CD14-positive monocyte (primary cell): ENCODE measurements at regions not wholly inside any gene's neighbourhood (a gene's known extent, or its start where the extent isn't known, plus 50 kb on each side); places are given as distances from the start of the nearest gene placed in this dataset. TPM values are rescaled to one million over a fixed set of nuclear protein-coding genes. Genes with fewer than 3 reads are reported as not detected.

Source experiments
- DNase-seq, 3 donors: peaks; one replicate each; pipeline ENCODE4 v3.0.0-alpha.2; 2011 to 2022
- H2AFZ ChIP-seq: 2 replicates; pipeline ENCODE4 v1.6.0; 2012; ENCODE audit warnings: mild to moderate bottlenecking, low read depth, low read length, inconsistent platforms; ENCODE audit not compliant: insufficient read depth, poor library complexity, severe bottlenecking
- H3K27ac ChIP-seq, 2 donors: 1 replicate in 1 of 2; 2 replicates in 1 of 2; pipeline ENCODE4 v1.5.1; 2012 to 2013; ENCODE audit warnings: low read length in 2 of 2, control low read depth in 1 of 2, inconsistent platforms in 1 of 2, low read depth in 1 of 2, mild to moderate bottlenecking in 1 of 2
- H3K27me3 ChIP-seq, 2 donors: one replicate each; pipeline versions ENCODE4 v1.6.0 to v1.6.1; 2011 to 2013; ENCODE audit warnings: low read length in 2 of 2; ENCODE audit not compliant: control insufficient read depth in 2 of 2, insufficient read depth in 2 of 2
- H3K36me3 ChIP-seq, 2 donors: replicated peaks in 1 of 2; 1 replicate in 1 of 2; 2 replicates in 1 of 2; pipeline versions ENCODE4 v1.5.1 to v1.6.1; 2012 to 2013; ENCODE audit warnings: low read length in 2 of 2, control low read depth in 1 of 2, inconsistent platforms in 1 of 2, mild to moderate bottlenecking in 1 of 2; ENCODE audit not compliant: insufficient read depth in 2 of 2, control insufficient read depth in 1 of 2
- H3K4me1 ChIP-seq, 2 donors: 1 replicate in 1 of 2; 2 replicates in 1 of 2; pipeline versions ENCODE4 v1.5.1 to v1.6.1; 2012 to 2013; ENCODE audit warnings: low read length in 2 of 2, control low read depth in 1 of 2, inconsistent platforms in 1 of 2, mild to moderate bottlenecking in 1 of 2, moderate library complexity in 1 of 2; ENCODE audit not compliant: insufficient read depth in 2 of 2, control insufficient read depth in 1 of 2
- H3K4me2 ChIP-seq: replicated peaks from 2 replicates; pipeline ENCODE3; 2012; ENCODE audit warnings: low read length, moderate library complexity, mild to moderate bottlenecking; ENCODE audit not compliant: poor library complexity, severe bottlenecking; ENCODE audit errors: extremely low read depth
- H3K4me3 ChIP-seq, 3 experiments: fragments of 200-600 bp in 1 of 3; sonication (generic) in 1 of 3; replicated peaks in 1 of 3; 1 replicate in 2 of 3; 2 replicates in 1 of 3; pipeline ENCODE4 v1.5.1; 2011 to 2013; ENCODE audit warnings: low read length in 3 of 3, mild to moderate bottlenecking in 3 of 3, control low read depth in 2 of 3, low read depth in 2 of 3, inconsistent platforms in 1 of 3, moderate library complexity in 1 of 3
- H3K79me2 ChIP-seq: 2 replicates; pipeline ENCODE4 v1.6.0; 2012; ENCODE audit warnings: mild to moderate bottlenecking, control low read depth, inconsistent platforms, low read length, moderate library complexity; ENCODE audit not compliant: insufficient read depth
- H3K9ac ChIP-seq: 2 replicates; pipeline ENCODE4 v1.6.0; 2017; ENCODE audit warnings: low read length, mild to moderate bottlenecking; ENCODE audit not compliant: insufficient read depth, poor library complexity, severe bottlenecking
- H3K9me3 ChIP-seq, 2 donors: replicated peaks in 1 of 2; 1 replicate in 1 of 2; 2 replicates in 1 of 2; pipeline versions ENCODE4 v1.5.1 to v1.6.1; 2012 to 2013; ENCODE audit warnings: low read length in 2 of 2, control low read depth in 1 of 2; ENCODE audit not compliant: control insufficient read depth in 1 of 2, insufficient read depth in 1 of 2
- H4K20me1 ChIP-seq: 2 replicates; pipeline ENCODE4 v1.6.0; 2012; ENCODE audit warnings: mild to moderate bottlenecking, low read length, control low read depth, moderate library complexity; ENCODE audit not compliant: insufficient read depth
- H3K27ac Mint-ChIP-seq, 7 donors: one replicate each; pipeline ENCODE4 v1.8.0; 2020; ENCODE audit warnings: mild to moderate bottlenecking in 7 of 7, mixed read lengths in 7 of 7, moderate library complexity in 6 of 7, inconsistent platforms in 2 of 7
- H3K27me3 Mint-ChIP-seq, 3 donors: one replicate each; pipeline ENCODE4 v1.8.0; 2021 to 2022; ENCODE audit warnings: low read depth in 3 of 3, mild to moderate bottlenecking in 3 of 3, mixed read lengths in 3 of 3, moderate library complexity in 3 of 3, inconsistent platforms in 1 of 3
- H3K36me3 Mint-ChIP-seq, 2 donors: one replicate each; pipeline ENCODE4 v1.8.0; 2020; ENCODE audit warnings: mixed read lengths in 2 of 2, inconsistent platforms in 1 of 2, mild to moderate bottlenecking in 1 of 2
- H3K4me1 Mint-ChIP-seq: one replicate; pipeline ENCODE4 v1.8.0; 2020; ENCODE audit warnings: mild to moderate bottlenecking, mixed read lengths
- H3K4me3 Mint-ChIP-seq, 2 donors: one replicate each; pipeline ENCODE4 v1.8.0; 2020; ENCODE audit warnings: mild to moderate bottlenecking in 2 of 2, mixed read lengths in 2 of 2, moderate library complexity in 1 of 2
- H3K9me3 Mint-ChIP-seq, 7 donors: one replicate each; pipeline ENCODE4 v1.8.0; 2020 to 2022; ENCODE audit warnings: mixed read lengths in 7 of 7, mild to moderate bottlenecking in 6 of 7, moderate library complexity in 6 of 7, inconsistent platforms in 2 of 7
- WGBS: methylation state at CpG from one replicate; pipeline ENCODE4 v1.1.5; 2013; ENCODE audit warnings: missing lambda C conversion rate; ENCODE audit not compliant: insufficient coverage; 5-methylcytosine and 5-hydroxymethylcytosine counted together
- intact Hi-C, 2 donors: fragments of 100-400 bp; cut with micrococcal nuclease; formaldehyde crosslinking; loops; one replicate each; pipeline versions ENCODE4 v1.15.0 to v1.15.1; 2023
- small RNA-seq: library from RNA; depleted of rRNA; stranded (forward); fragments of <200 nt; gene quantifications from one replicate; pipeline ENCODE3, GENCODE V24; 2012; ENCODE audit warnings: low read depth; ENCODE audit not compliant: insufficient read length
- TF ChIP-seq, protein P1 (sequence below): fragments of 200-600 bp; IDR thresholded peaks from one replicate; pipeline ENCODE4 v1.8.0; 2022; ENCODE audit warnings: antibody characterized with exemption, mild to moderate bottlenecking

- H3K36me3 Mint-ChIP-seq, result no peaks in the 10 kb centered on the region
- 100% methylated on average over 1 of the region's 1 CpG for WGBS
- Histone ChIP-seq H3K36me3 (no peaks in the 10 kb centered on the region), H3K9me3 (peaks cover 0 to 4% of the 10 kb centered on the region in 2 donors), H4K20me1 (no peaks in the 10 kb centered on the region), H3K27ac (no peak overlapping the region), H3K79me2 (no peaks in the 10 kb centered on the region), H3K4me2 (no peak overlapping the region), H2AFZ (no peak overlapping the region), H3K9ac (no peak overlapping the region), H3K27me3 (no peaks in the 10 kb centered on the region), H3K4me3 (no peak overlapping the region), H3K4me1 (no peaks in the 10 kb centered on the region)
- TF ChIP-seq, protein P1, sequence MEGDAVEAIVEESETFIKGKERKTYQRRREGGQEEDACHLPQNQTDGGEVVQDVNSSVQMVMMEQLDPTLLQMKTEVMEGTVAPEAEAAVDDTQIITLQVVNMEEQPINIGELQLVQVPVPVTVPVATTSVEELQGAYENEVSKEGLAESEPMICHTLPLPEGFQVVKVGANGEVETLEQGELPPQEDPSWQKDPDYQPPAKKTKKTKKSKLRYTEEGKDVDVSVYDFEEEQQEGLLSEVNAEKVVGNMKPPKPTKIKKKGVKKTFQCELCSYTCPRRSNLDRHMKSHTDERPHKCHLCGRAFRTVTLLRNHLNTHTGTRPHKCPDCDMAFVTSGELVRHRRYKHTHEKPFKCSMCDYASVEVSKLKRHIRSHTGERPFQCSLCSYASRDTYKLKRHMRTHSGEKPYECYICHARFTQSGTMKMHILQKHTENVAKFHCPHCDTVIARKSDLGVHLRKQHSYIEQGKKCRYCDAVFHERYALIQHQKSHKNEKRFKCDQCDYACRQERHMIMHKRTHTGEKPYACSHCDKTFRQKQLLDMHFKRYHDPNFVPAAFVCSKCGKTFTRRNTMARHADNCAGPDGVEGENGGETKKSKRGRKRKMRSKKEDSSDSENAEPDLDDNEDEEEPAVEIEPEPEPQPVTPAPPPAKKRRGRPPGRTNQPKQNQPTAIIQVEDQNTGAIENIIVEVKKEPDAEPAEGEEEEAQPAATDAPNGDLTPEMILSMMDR, result no peak
- no peak for DNase-seq
- H3K4me1 Mint-ChIP-seq, result no peaks in the 10 kb centered on the region
- H3K4me3 Mint-ChIP-seq, result no peak overlapping the region
- peaks cover 0 to 5% (median 0%) of the 10 kb centered on the region in 3 donors for H3K27me3 Mint-ChIP-seq
- no peak overlapping the region for H3K27ac Mint-ChIP-seq
- intact Hi-C loops, result no loop called here
- peaks cover 0 to 18% (median 9%) of the 10 kb centered on the region in 7 donors for H3K9me3 Mint-ChIP-seq
These were observed 96.5 kb downstream of the DCAF12L1 start for GRCh38 chrX:126456136-126456535.

- Histone ChIP-seq H3K27me3 (no peaks in the 10 kb centered on the region), H3K4me1 (no peaks in the 10 kb centered on the region), H3K9ac (no peak overlapping the region), H3K4me2 (no peak overlapping the region), H3K36me3 (no peaks in the 10 kb centered on the region), H3K27ac (no peak overlapping the region), H3K9me3 (peaks cover 0 to 9% of the 10 kb centered on the region in 2 donors), H3K79me2 (no peaks in the 10 kb centered on the region), H4K20me1 (no peaks in the 10 kb centered on the region), H2AFZ (no peak overlapping the region), H3K4me3 (no peak overlapping the region)
- WGBS, result 81% methylated on average over 3 of the region's 3 CpGs
- Mint-ChIP-seq H3K4me3 (no peak overlapping the region), H3K4me1 (no peaks in the 10 kb centered on the region), H3K36me3 (no peaks in the 10 kb centered on the region), H3K27me3 (no peaks in the 10 kb centered on the region), H3K9me3 (peaks cover 0 to 7% (median 2%) of the 10 kb centered on the region in 7 donors), H3K27ac (no peak overlapping the region)
- DNase-seq, result no peak
- TF ChIP-seq, protein P1, result no peak
- intact Hi-C loops, result no loop called here
These were observed 103.9 kb downstream of the DCAF12L1 start for GRCh38 chrX:126448681-126449080.

Small RNA genes lying in the stretch of these regions (small RNA-seq; reads per million reads assigned to genes)
- not detected for gene MTND4LP1
